ENCODE measurements at regions not wholly inside any gene's neighbourhood (a gene's known extent, or its start where the extent isn't known, plus 50 kb on each side); places are given as distances from the start of the nearest gene placed in this dataset.

- Histone ChIP-seq H3K79me2 (ENCODE audit: control insufficient read depth, insufficient read depth, low read length) (no peaks in the 10 kb centered on the region), H3K9ac (ENCODE audit: low read length) (no peak overlapping the region), H4K20me1 (ENCODE audit: control insufficient read depth, insufficient read depth, low read length, poor library complexity, severe bottlenecking) (no peaks in the 10 kb centered on the region), H3K4me3 (ENCODE audit: control extremely low read depth in 1 of 5, extremely low read depth in 1 of 5, insufficient read depth in 1 of 5, low read depth in 2 of 5, low read length in 4 of 5) (no peak overlapping the region), H3K27me3 (replicated peaks in 1 of 4; ENCODE audit: control extremely low read depth in 1 of 4, control insufficient read depth in 3 of 4, insufficient read depth in 4 of 4, low read length in 3 of 4) (no peaks in the 10 kb centered on the region), H3K36me3 (replicated peaks in 1 of 2; ENCODE audit: control extremely low read depth in 1 of 2, control insufficient read depth in 1 of 2, extremely low read depth in 1 of 2, insufficient read depth in 2 of 2, low read length in 1 of 2) (no peaks in the 10 kb centered on the region), H3K27ac (ENCODE audit: low read length in 2 of 2) (no peak overlapping the region), H3K4me1 (ENCODE audit: control insufficient read depth in 2 of 2, insufficient read depth in 2 of 2, low read length in 2 of 2) (no peaks in the 10 kb centered on the region), H3K9me3 (ENCODE audit: control extremely low read depth in 1 of 3, control insufficient read depth in 2 of 3, insufficient read depth in 1 of 3, low read length in 2 of 3) (peaks cover 0 to 3% (median 0%) of the 10 kb centered on the region in 3 donors), H3K4me2 (replicated peaks; ENCODE audit: low read depth, low read length, poor library complexity, severe bottlenecking) (no peak overlapping the region), H2AFZ (ENCODE audit: insufficient read depth, low read depth, low read length, poor library complexity, severe bottlenecking) (no peak overlapping the region)
- no peak for TF ChIP-seq EZH2 (IDR thresholded peaks at IDR 0.05; ENCODE audit: borderline replicate concordance, insufficient read depth, low read depth, low read length, poor library complexity, severe bottlenecking)
- TF ChIP-seq, protein P1, sequence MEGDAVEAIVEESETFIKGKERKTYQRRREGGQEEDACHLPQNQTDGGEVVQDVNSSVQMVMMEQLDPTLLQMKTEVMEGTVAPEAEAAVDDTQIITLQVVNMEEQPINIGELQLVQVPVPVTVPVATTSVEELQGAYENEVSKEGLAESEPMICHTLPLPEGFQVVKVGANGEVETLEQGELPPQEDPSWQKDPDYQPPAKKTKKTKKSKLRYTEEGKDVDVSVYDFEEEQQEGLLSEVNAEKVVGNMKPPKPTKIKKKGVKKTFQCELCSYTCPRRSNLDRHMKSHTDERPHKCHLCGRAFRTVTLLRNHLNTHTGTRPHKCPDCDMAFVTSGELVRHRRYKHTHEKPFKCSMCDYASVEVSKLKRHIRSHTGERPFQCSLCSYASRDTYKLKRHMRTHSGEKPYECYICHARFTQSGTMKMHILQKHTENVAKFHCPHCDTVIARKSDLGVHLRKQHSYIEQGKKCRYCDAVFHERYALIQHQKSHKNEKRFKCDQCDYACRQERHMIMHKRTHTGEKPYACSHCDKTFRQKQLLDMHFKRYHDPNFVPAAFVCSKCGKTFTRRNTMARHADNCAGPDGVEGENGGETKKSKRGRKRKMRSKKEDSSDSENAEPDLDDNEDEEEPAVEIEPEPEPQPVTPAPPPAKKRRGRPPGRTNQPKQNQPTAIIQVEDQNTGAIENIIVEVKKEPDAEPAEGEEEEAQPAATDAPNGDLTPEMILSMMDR (IDR thresholded peaks at IDR 0.05), result no peak
- no peaks in the 10 kb centered on the region for H3K27me3 Mint-ChIP-seq
- H3K9me3 Mint-ChIP-seq (ENCODE audit: insufficient read depth), result peaks cover 6% of the 10 kb centered on the region
- CTCF ChIA-PET, result no interaction called here
- H3K4me3 Mint-ChIP-seq, result no peak overlapping the region
- POLR2A ChIA-PET, result no interaction called here
- ATAC-seq (ENCODE audit: low read depth), result no peak
- no peak overlapping the region for H3K27ac Mint-ChIP-seq
- H3K4me1 Mint-ChIP-seq, result no peaks in the 10 kb centered on the region
- intact Hi-C loops (cut with micrococcal nuclease), result no loop called here
- no peak for DNase-seq
Observed at GRCh38 chr9:11595756-11596155, 983.0 kb upstream of the PTPRD start.

GRCh38 chr9:11618241-11618805 lies 1005.5 kb upstream of the PTPRD start:
- no peaks in the 10 kb centered on the region for H3K4me1 Mint-ChIP-seq
- DNase-seq, result peak; percentile 3

More at GRCh38 chr9:11618241-11618805, 1005.5 kb upstream of the PTPRD start:
- Histone ChIP-seq H2AFZ (ENCODE audit: insufficient read depth, low read depth, low read length, poor library complexity, severe bottlenecking) (no peak overlapping the region), H3K79me2 (ENCODE audit: control insufficient read depth, insufficient read depth, low read length) (no peaks in the 10 kb centered on the region), H4K20me1 (ENCODE audit: control insufficient read depth, insufficient read depth, low read length, poor library complexity, severe bottlenecking) (no peaks in the 10 kb centered on the region), H3K9ac (ENCODE audit: low read length) (no peak overlapping the region), H3K27ac (ENCODE audit: low read length in 2 of 2) (no peak overlapping the region), H3K36me3 (replicated peaks in 1 of 2; ENCODE audit: control extremely low read depth in 1 of 2, control insufficient read depth in 1 of 2, extremely low read depth in 1 of 2, insufficient read depth in 2 of 2, low read length in 1 of 2) (no peaks in the 10 kb centered on the region), H3K27me3 (replicated peaks in 1 of 4; ENCODE audit: control extremely low read depth in 1 of 4, control insufficient read depth in 3 of 4, insufficient read depth in 4 of 4, low read length in 3 of 4) (no peaks in the 10 kb centered on the region), H3K4me2 (replicated peaks; ENCODE audit: low read depth, low read length, poor library complexity, severe bottlenecking) (no peak overlapping the region), H3K9me3 (ENCODE audit: control extremely low read depth in 1 of 3, control insufficient read depth in 2 of 3, insufficient read depth in 1 of 3, low read length in 2 of 3) (peaks cover 0 to 9% (median 0%) of the 10 kb centered on the region in 3 donors), H3K4me1 (ENCODE audit: control insufficient read depth in 2 of 2, insufficient read depth in 2 of 2, low read length in 2 of 2) (no peaks in the 10 kb centered on the region), H3K4me3 (ENCODE audit: control extremely low read depth in 1 of 5, extremely low read depth in 1 of 5, insufficient read depth in 1 of 5, low read depth in 2 of 5, low read length in 4 of 5) (no peak overlapping the region)
- intact Hi-C loops (cut with micrococcal nuclease), result no loop called here
- CTCF ChIA-PET, result no interaction called here
- no peak for ATAC-seq (ENCODE audit: low read depth)
- POLR2A ChIA-PET, result no interaction called here
- Mint-ChIP-seq H3K9me3 (ENCODE audit: insufficient read depth) (peaks cover 5% of the 10 kb centered on the region), H3K27me3 (no peaks in the 10 kb centered on the region), H3K4me3 (no peak overlapping the region), H3K27ac (no peak overlapping the region)
- WGBS (ENCODE audit: insufficient coverage), result 94% methylated on average over 49 of the region's 49 CpGs
- no peak for TF ChIP-seq EZH2 (IDR thresholded peaks at IDR 0.05; ENCODE audit: borderline replicate concordance, insufficient read depth, low read depth, low read length, poor library complexity, severe bottlenecking)
- TF ChIP-seq, protein P1 (IDR thresholded peaks at IDR 0.05), result no peak

Data from B cell (primary cell).